IPS-15b (cell line): ENCODE measurements at regions not wholly inside any gene's neighbourhood (a gene's known extent, or its start where the extent isn't known, plus 50 kb on each side); places are given as distances from the start of the nearest gene placed in this dataset.

Experiments
- H3K27me3 ChIP-seq: one replicate; pipeline ENCODE4 v1.6.1; 2013; ENCODE audit warnings: low read length; ENCODE audit not compliant: control insufficient read depth, insufficient read depth
- H3K36me3 ChIP-seq: one replicate; pipeline ENCODE4 v1.6.1; 2013; ENCODE audit warnings: low read length; ENCODE audit not compliant: control insufficient read depth, insufficient read depth
- H3K4me1 ChIP-seq: one replicate; pipeline ENCODE4 v1.6.1; 2013; ENCODE audit warnings: mild to moderate bottlenecking, low read length; ENCODE audit not compliant: control insufficient read depth, insufficient read depth
- H3K4me3 ChIP-seq: one replicate; pipeline ENCODE4 v1.5.1; 2013; ENCODE audit warnings: low read depth, low read length
- H3K9ac ChIP-seq: one replicate; pipeline ENCODE4 v1.6.1; 2013; ENCODE audit warnings: low read depth, mild to moderate bottlenecking, low read length
- H3K9me3 ChIP-seq: one replicate; pipeline ENCODE4 v1.6.1; 2013; ENCODE audit warnings: mild to moderate bottlenecking, low read length; ENCODE audit not compliant: control insufficient read depth, insufficient read depth

DNA sequence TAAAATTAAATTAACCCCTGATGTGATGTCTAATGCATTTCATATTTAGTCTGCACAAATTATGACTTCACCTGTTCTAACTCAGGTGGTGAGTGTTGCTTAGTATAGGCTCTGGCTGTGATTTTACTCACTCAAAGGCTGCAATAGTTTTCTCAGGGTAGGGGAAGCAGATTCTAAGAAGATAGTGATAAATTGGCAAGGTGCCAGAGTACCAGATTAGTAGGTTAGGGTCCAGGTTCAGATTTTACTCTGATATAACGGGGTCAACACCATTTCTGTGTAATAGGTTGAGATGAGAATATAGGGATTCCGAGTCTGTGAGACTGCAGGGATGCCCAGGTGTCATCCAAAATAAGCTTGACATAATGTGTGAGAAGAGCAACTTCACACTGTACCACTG is 1049.6 kb downstream of the STIM2 start:
- Histone ChIP-seq H3K9ac (no peak overlapping the region), H3K4me1 (no peaks in the 10 kb centered on the region), H3K36me3 (no peaks in the 10 kb centered on the region), H3K4me3 (no peak overlapping the region), H3K27me3 (no peaks in the 10 kb centered on the region), H3K9me3 (no peaks in the 10 kb centered on the region)

- no peaks in the 10 kb centered on the region for H3K9me3 ChIP-seq
- no peak overlapping the region for H3K9ac ChIP-seq
- no peaks in the 10 kb centered on the region for H3K4me1 ChIP-seq
- H3K27me3 ChIP-seq: no peaks in the 10 kb centered on the region
- H3K4me3 ChIP-seq: no peak overlapping the region
- H3K36me3 ChIP-seq: no peaks in the 10 kb centered on the region
Observed at GRCh38 chr4:27911047-27911446, 1050.4 kb downstream of the STIM2 start.

GRCh38 chr4:27913738-27914137 is 1053.1 kb downstream of the STIM2 start:
- H3K27me3 ChIP-seq: no peaks in the 10 kb centered on the region
- H3K36me3 ChIP-seq: no peaks in the 10 kb centered on the region
- no peaks in the 10 kb centered on the region for H3K9me3 ChIP-seq
- H3K4me3 ChIP-seq: no peak overlapping the region
- H3K9ac ChIP-seq: no peak overlapping the region
- H3K4me1 ChIP-seq: no peaks in the 10 kb centered on the region

DNA sequence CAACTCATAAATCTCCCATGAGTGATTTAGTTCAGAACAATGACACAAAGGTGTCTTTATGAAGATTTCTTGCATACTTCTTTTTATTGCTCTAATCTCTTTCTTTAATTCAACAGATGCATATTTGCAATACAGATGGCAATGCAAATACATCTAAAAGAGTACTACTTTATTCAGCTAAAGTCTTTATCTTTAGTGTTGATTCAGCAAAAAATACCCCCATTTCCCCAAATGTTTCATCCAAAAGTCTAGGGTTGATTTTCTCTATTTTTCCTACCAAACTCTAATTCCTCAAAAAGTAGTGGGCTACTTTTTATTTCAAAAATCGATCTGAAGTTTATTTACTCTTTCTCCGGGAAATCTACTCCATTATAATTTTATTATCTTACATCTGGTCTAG is 1055.2 kb downstream of the STIM2 start:
- no peaks in the 10 kb centered on the region for H3K36me3 ChIP-seq
- H3K4me1 ChIP-seq: no peaks in the 10 kb centered on the region
- no peak overlapping the region for H3K4me3 ChIP-seq
- H3K27me3 ChIP-seq: no peaks in the 10 kb centered on the region
- no peak overlapping the region for H3K9ac ChIP-seq
- H3K9me3 ChIP-seq: no peaks in the 10 kb centered on the region

- Histone ChIP-seq H3K9me3 (no peaks in the 10 kb centered on the region), H3K27me3 (no peaks in the 10 kb centered on the region), H3K36me3 (no peaks in the 10 kb centered on the region), H3K9ac (no peak overlapping the region), H3K4me3 (no peak overlapping the region), H3K4me1 (no peaks in the 10 kb centered on the region)
Observed at GRCh38 chr4:27916452-27917184, 1056.0 kb downstream of the STIM2 start.

DNA sequence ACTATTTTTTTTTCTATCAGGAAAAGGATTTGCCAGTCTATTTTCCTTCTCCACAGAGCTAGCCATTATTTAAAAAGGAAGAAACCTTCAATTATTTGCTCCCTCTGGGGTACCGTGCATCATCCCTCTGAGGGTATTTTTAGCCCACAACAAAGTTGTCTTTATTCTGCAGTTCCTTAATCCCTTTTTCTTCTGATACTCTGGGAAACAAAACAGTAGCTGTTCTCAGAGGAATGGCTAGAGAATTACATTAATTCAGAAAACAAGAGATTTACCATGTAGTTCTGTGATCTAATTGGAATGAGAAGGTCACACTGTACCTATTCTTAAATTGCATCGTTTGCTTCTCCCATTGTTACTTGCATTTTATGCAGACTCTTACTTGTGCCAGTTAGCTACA is 1056.7 kb downstream of the STIM2 start:
- Histone ChIP-seq H3K36me3 (no peaks in the 10 kb centered on the region), H3K4me3 (no peak overlapping the region), H3K9ac (no peak overlapping the region), H3K4me1 (no peaks in the 10 kb centered on the region), H3K9me3 (no peaks in the 10 kb centered on the region), H3K27me3 (no peaks in the 10 kb centered on the region)

GRCh38 chr4:27921231-27921630 is 1060.6 kb downstream of the STIM2 start:
- no peaks in the 10 kb centered on the region for H3K4me1 ChIP-seq
- H3K9me3 ChIP-seq: no peaks in the 10 kb centered on the region
- H3K4me3 ChIP-seq: no peak overlapping the region
- H3K36me3 ChIP-seq: no peaks in the 10 kb centered on the region
- H3K9ac ChIP-seq: no peak overlapping the region
- no peaks in the 10 kb centered on the region for H3K27me3 ChIP-seq

DNA sequence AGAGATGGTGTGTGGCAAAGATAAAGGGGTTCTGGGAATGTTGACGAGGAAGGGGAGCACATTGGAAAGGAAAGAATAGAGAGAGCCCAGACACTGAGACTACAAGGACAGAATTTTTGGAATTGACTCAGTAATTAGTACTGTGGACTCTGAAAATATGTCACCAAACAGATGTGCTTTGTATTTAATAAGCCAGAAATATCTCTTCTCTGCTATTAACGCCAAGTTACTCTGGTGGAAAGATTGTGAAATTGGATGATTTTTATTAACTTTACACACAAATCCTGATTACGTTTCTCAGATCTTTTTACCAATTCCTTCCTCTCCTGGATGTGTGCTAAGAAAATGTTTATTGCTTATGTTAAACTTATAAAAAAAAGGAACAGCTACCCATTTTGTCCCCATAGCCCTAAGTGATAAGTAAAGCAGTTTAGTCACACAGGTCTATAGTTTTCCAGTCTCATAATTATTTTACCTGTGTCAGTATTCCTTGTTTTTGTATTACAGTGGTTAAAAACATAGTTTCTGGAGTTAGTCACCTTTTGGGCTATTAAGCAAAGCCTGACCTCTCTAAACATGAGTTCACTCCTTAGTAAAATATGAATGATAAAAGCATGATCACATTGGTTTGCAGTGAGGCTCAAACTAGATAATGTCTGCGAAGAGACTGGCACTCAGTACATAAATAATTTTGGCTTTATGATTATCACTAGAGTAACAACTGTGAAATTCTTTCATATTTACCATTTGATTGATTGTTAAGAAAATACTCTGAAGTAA is 1068.3 kb downstream of the STIM2 start:
- H3K4me3 ChIP-seq: no peak overlapping the region
- H3K9me3 ChIP-seq: no peaks in the 10 kb centered on the region
- H3K9ac ChIP-seq: no peak overlapping the region
- no peaks in the 10 kb centered on the region for H3K4me1 ChIP-seq
- no peaks in the 10 kb centered on the region for H3K27me3 ChIP-seq
- no peaks in the 10 kb centered on the region for H3K36me3 ChIP-seq

GRCh38 chr4:27930291-27930690 is 1069.7 kb downstream of the STIM2 start:
- no peaks in the 10 kb centered on the region for H3K4me1 ChIP-seq

GRCh38 chr4:27930976-27931375 is 1070.3 kb downstream of the STIM2 start:
- no peaks in the 10 kb centered on the region for H3K4me1 ChIP-seq
- no peaks in the 10 kb centered on the region for H3K9me3 ChIP-seq
- H3K36me3 ChIP-seq: no peaks in the 10 kb centered on the region
- H3K4me3 ChIP-seq: no peak overlapping the region
- no peak overlapping the region for H3K9ac ChIP-seq
- H3K27me3 ChIP-seq: no peaks in the 10 kb centered on the region

More at GRCh38 chr4:27930291-27930690, 1069.7 kb downstream of the STIM2 start:
- no peak overlapping the region for H3K9ac ChIP-seq
- no peaks in the 10 kb centered on the region for H3K36me3 ChIP-seq
- H3K9me3 ChIP-seq: no peaks in the 10 kb centered on the region
- H3K4me3 ChIP-seq: no peak overlapping the region
- no peaks in the 10 kb centered on the region for H3K27me3 ChIP-seq

- Histone ChIP-seq H3K27me3 (no peaks in the 10 kb centered on the region), H3K4me1 (no peaks in the 10 kb centered on the region), H3K36me3 (no peaks in the 10 kb centered on the region), H3K9ac (no peak overlapping the region), H3K4me3 (no peak overlapping the region), H3K9me3 (no peaks in the 10 kb centered on the region)
Observed at GRCh38 chr4:27931584-27931983, 1070.9 kb downstream of the STIM2 start.

GRCh38 chr4:27934871-27935270 is 1074.2 kb downstream of the STIM2 start:
- Histone ChIP-seq H3K4me1 (no peaks in the 10 kb centered on the region), H3K9ac (no peak overlapping the region), H3K27me3 (no peaks in the 10 kb centered on the region), H3K36me3 (no peaks in the 10 kb centered on the region), H3K9me3 (no peaks in the 10 kb centered on the region), H3K4me3 (no peak overlapping the region)
